Epidermal melanocyte (primary cell): ENCODE measurements at regions not wholly inside any gene's neighbourhood (a gene's known extent, or its start where the extent isn't known, plus 50 kb on each side); places are given as distances from the start of the nearest gene placed in this dataset.

Experiments
- DNase-seq: peaks from one replicate; pipeline ENCODE4 v3.0.0; 2011; ENCODE audit warnings: low spot score; ENCODE audit not compliant: insufficient read length

DNA sequence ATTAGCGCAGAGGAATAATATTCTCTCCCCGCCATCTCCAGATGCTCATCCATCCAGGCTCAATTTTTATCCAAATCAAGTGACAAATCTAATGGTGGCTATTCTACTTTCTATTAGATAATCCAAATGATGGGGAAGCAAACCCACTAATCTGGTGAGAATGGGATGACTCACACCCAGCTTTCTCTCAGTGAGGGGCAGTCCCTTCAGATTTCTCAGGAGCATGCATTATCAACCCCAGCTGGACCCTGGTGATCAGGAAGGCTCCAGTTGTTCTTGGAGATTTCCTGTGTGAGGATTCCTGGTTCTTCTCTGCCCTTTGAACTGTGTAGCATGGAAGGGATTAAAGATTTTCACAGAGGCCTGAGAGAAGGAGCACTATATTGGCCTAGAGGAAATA is 358.0 kb downstream of the WDR72 start:
- DNase-seq: no peak

DNA sequence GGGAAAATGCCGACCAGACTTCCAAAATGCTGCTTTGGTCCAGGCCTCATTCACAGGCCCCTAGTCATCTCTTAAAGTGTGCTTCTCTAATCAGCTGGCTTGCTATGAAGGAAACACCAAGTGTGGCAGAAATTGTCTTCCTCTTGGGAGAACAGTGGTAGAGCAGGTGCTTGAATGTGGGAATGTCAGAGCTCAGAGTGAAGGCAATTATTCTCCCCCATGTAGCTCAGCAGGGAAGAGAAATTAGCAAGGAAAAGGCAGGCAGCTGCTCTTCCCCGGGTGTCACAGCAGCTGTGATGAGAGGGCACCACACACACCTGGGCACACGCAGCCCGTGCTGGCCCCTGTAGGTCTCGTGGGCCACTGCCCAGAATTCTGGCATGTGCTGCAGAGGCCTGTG is 358.5 kb downstream of the WDR72 start:
- DNase-seq: no peak

DNA sequence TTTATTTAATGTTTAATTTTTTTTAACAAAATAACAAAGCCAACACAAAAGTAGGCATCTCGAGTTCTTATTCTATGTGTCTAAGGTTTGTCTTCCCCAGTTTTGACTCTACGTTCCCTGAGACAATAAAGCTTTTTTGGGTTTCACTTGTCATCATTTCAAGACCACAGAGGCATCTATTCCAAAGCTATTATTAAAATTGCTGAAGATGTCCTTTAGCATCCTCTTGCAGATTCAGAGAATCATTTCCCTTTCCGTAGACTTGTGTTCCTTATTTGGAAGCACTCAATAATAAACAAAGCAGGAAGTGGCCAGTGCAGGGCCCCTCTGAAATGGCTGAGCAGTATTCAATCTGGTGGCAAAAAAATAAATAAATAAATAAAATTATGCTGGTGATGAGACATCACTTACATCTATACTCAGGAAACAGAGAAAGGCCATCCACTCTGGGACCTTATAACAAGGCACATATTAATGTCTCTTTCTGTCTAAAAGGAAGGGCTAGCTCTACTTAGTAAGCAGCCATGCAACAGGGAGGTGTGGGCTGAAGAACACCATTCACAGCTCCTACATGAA is 362.3 kb downstream of the WDR72 start:
- no peak for DNase-seq

DNA sequence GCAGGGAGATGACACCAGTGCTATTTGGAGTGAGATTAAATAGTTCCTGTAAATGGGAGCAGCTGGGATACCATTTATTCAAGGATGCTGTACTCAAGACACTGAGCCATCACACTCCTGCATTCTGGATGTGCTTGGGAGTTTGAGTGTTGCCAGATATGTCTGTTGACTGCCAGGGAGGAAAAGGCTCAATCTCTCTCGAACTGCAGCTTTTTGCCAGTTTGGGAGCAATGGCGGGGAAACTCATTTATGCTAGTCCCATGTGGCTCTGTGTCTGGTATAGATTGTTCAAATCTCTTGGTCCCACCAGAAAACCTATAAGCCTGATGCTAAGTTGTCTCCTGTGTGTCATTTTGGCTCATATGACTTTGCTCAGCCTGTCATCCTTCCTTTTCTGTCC is 363.6 kb downstream of the WDR72 start:
- no peak for DNase-seq

DNA sequence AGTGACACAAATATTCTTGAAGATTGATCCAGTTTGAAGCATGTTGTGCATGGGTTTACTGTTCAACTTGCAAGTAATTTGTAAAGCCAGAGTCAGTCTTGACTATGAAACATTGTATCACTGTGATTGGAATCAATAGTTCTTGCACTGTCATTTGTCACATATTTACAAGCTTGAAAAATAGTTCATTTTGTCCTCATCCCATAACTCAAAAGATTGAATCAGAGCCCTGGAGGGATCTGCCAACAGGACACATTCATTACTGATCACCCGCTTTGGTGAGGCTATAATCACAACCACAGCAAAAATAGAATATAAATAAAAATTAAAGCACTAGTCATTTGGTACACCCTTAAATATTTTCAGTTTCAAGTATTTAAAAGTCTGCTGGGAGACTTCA is 368.9 kb downstream of the WDR72 start:
- no peak for DNase-seq

DNA sequence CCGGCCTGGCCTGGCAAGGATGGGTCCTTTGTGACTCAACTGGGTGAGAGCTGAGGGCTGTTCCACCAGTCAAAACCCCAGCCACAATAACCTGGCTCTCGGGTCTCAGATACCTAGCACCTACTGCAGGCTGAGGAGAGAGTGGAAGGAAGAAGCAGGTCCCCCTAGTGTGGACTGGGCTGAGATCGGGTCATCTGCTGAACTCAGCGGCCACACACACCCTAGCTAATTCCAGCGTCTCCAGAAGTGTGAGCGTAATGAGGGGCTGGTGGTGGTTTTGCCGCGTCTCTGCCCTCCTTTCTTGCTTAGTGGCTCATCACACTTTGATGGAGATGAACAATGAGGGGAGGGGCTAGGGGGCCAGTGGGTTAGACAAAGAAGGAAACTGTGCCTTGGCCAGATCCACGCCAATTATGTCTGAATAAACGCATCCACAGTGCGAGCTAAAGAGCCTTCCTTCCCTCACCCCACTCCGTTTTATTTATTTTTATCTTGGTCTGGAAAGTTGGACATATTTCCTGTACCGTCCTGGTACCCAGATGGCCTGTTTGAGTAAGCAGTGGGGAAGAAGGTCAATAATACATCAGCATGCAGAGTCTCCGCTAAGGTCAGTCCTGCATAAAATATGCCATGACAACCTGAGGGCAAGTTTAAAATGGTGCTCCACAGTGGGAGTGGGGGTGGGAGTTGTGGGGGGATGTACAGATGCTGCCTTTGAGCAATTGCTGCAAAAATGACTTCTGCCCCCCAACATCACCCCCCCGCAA is 370.0 kb downstream of the WDR72 start:
- DNase-seq: no peak

DNA sequence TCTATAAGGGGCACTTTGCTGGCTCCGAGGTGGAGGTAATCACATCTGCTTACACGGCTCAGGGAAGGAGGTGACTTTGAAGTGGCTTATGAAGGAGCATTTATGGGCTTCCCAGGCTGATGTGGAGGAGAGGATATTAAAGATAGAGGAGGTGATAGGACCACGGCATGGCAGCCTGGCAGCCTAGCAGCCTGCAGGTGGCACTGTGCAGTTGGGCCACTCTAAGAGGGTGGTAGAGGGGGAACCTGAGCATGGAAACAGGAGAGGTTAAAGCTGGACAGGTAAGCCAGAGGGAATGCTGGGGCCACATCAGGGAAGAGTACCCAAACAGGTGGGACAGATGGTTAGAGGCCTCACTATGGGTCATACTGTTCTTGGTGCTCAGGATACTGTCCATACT is 375.0 kb downstream of the WDR72 start:
- no peak for DNase-seq

DNA sequence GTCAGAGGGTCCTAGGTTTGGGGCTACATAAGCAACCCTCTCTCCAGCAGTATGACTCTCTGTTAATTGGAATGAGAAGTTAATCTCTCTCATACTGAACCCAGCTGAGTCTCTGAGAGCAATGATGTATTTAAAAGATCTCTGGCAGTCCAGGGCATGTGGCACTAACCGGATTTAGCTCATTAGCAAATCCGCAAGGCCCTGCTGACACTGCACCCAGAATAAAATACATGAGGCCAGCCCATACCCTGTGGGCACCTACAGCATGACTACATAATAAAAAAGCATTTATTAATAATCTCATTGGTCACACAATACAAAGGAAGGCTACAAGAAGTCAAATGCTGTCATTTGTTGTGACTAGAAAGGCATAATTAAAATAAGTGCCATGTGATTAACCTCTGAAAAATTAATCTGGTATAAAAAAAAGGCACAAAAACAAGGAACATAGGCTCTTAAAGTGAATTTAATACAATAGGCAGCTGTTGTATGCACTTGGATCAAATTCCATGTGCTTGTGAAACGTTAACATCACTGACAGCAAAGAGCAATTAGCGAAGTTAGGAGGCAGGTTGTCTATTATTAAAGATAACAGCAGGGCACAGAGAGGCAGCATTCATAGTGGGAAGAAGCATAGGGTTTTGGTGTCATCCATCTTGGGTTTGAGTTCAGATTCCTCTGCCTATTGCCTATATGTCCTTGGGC is 381.2 kb downstream of the WDR72 start:
- no peak for DNase-seq

DNA sequence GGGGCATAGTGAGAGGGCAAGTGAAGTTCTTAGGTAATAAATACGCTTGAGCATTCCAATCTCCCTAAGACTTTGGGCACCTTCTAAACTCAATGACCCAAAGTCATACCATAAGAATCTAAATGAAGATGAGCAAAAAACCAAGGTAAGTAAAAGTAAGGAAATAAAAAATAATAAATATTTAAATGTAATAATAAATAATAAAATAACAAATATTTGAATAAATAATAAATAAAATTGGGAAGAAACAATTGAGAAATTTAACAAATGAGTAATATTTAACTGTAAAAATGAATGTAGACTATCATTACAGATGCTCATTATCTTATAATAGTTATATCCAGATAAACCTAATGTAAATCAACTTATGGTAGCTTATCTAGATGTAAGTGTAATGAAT is 391.7 kb downstream of the WDR72 start:
- DNase-seq: no peak

DNA sequence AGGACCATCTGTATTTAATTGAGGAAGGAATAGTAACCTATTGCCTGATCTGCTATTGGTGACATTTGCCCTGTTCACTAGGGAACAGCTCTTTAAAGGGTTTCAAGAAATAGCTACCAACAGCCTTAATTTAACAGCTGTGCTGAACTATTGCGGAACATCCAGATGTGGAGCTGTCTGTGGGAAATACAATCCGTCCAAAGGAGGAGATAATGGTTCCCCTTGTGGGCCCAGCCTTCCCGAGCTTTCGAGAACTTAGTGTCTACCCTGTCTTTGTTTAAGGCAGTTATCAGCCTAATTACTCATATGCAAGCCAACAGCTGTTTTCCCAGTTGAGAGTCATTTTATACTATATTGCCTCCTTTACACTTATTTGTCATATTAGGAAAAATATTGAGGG is 398.6 kb downstream of the WDR72 start:
- no peak for DNase-seq

DNA sequence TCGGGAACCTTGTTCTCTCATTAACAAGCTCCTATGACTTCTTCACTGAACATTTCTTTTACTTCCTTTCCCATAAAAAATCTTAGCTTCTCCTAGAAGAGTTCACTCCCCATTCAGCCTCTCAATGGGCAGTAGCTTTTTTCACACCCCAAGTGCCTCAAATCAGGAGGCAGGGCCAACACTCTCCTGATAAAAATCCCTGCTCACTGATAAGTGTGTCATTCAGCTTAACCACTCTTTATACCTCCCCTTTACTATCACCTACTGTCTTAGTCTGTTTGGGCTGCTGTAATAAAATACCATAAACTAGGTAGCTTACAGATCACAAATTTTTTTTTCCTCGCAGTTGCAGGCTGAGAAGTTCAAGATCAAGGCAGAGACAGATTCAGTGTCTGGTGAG is 400.4 kb downstream of the WDR72 start:
- DNase-seq: no peak

DNA sequence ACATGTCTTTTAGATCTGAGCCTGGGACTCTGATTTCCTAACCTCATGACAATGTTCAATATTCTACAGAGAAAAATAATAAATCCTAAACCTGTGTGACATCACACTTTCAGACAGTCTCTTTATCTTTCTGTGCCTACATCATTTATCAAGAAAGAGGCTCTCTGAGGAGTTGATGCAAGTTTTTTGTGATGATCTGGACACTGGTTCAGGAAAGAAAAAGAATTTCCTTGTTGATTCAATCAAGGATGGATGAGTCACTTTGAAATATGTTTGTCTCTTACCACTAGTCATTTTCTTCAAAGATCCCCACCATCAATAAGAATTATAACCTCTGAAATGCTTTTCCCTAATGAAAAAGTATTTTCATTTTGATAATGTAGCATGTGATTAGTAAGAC is 404.6 kb downstream of the WDR72 start:
- no peak for DNase-seq

DNA sequence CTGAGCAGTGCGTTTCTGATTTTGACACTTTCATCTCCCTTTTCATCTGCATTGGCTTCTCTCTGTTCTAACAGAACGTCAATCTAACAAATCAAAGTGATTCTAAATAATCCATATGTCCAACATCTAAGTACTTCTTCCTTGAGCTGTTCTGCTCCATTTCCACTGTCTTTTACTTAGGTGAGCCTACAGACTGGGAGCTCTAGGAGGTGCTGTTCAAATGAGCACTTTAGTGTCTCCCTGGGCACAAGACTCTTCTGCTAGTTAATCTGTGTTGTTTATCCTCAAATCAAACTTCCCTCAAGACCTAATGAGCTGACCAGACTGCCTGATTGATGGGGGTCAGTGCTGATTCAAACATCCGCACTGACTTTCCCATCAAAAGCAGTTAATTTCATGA is 408.1 kb downstream of the WDR72 start:
- no peak for DNase-seq

DNA sequence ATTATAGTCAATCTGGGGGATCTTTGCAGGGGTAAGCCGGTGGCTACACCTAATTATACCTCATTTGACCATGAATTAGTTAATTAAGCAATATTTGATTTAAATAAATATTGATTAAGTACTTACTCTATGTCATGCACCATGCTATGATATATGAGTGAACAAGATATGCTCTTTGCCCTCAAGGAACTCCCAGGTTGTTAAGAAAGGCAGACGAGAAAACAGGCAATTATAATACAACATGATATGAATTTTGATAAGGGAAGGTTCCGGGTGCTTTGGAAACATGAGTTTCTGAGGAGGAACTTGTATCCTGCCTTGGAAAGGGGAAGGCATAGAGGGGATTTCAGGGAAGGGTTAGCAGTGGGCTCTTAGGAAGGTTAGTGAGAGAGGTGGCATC is 412.9 kb downstream of the WDR72 start:
- no peak for DNase-seq

DNA sequence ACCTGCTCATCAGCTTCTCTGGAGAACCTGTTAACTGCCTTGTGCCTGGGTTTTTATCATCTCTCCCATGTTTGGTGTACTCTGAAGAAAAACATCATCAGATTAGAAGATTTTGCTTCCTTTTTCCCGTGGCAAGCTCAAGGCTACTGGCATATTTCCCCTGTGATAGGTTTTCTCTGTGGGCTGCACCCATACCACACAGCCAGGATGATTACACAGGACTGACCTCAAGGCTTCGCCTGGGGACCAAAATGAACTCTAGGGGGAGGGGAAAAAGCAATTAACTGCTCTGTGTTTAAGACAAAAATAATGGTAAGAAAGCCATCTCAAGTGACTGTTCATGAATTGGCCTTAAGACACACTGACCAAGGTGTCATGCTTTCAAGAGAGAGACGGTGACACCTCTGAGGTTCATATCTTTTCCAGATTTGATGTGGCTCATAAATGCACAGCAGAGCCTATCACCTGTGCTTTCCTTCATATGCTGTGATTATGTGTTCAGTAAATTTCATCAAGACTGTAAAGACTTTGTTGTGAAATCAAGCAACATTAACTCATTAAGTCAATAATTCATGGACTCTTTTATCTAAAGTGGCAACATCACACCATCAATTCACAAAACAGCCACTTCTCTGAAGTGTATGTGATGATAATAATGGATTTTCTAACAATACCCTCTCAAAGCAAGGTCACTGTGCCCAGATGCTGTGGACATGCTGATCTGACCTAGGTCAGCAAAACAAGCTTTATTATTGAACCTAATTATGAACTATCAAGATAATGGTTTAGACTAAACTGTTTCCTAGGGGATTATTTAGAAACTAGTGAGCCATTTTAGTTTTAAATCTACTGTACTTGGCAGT is 427.9 kb downstream of the WDR72 start:
- DNase-seq: no peak

DNA sequence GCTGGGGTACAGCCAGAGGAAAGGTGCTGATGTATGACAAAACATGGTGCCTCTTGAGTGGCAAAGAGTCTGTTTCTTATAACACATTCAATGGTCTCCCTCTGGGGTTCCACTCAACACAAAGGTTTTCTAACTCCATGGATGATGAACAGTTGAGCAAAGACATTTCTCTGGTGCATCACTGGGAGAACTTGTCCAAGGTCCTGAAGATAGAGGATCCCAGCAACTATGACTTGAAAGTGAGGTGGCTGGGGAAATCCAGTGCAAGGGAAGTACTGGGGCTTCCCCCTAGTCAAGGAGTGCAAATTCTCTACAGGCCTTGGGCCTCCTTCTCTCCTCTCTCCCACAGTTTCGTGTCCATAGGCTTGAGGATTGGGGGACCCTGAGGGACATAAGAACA is 431.1 kb downstream of the WDR72 start:
- DNase-seq: no peak

DNA sequence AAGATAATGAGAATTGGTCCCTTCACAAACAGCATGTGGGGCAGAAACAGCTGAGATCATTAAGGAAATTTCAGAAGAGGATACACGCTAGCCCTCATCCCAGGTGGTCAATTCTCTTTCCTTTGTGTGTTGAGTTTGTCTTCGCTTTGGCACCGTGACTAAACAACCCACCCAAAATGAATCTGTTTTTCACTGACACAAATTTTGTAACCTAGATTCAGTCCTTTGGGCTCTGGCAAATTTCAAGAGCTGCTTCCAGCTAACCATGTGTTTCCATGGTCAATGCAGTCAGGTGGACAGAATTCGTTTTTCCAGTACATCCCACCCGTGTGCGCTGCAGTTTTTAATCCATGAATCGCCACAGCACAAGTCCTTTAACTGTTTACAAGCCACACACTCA is 435.4 kb downstream of the WDR72 start:
- DNase-seq: no peak

DNA sequence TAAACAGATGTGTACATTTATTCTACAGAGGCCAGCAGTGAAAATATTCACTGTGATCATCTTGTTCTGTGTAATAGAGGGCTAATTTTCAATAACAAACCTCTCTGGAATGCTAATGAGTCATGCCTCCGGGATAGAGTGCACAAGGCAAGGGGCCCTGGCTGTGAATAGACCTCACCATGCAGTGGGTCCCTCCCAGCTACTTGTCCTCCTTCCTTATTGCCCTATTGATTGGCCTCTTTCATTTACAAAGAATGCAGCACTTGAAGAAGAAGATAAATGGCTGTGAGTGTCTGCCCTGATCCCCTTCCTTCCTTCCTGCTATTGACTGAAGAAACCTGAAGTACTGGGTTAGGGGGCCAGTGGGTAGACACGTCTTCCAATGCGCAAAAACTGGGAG is 436.3 kb downstream of the WDR72 start:
- DNase-seq: no peak

DNA sequence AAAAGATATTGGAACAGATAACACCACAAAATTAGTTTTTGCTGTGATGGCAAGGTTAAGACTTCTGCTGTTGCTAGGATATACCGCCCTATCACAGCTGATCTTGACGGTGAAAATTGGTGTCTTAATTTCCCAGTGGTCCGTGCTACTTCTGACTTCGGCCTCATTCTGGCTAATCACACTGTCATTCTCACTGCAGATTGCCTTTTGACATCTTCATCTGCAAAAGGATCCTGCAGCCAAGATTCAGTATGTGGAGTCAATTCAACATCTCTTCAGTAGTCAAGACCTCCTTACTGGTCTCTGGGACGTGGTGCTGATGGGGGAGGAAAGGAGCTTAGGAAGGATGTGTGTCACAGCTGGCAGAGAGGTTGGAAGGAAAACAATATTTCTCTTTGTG is 438.6 kb downstream of the WDR72 start:
- DNase-seq: no peak

DNA sequence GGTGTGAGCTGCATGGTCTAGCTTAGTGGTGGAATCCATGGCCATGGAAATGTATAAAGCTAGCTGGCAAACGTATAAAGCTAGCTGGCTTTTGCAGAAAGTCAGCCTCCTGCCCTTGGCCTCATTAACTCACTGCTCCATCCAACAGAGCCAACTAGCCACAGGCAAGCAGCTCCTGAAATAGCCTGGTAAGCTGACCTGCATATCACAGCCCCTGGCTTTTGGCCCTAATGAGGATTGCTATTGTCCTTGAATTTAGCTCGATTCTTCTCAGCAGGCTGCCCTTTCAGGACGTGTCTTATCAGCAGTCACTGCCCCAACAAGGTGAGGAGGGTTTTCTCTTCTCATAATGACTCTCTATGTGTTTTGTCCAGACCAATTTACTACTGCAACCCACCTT is 446.8 kb downstream of the WDR72 start:
- no peak for DNase-seq

DNA sequence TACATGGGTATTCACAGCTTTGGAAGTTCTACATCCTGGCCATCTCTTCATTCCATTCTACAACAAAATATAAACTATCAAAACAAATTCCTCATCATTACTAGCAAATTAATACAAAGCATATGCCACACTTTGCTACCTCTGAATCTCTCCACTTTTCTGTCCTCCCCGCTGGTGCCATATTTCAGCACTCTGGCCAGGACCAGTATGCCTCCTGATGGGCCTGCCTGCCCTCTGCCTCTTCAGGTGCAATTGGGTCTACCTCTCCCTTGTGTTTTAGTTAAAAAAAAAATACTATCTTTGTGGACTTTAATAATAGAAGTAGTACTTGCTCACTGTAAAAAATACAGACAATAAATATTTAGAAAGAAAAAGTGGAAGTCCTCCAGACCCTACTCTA is 448.8 kb downstream of the WDR72 start:
- no peak for DNase-seq
